MM.1S (cell line): ENCODE measurements at regions not wholly inside any gene's neighbourhood (a gene's known extent, or its start where the extent isn't known, plus 50 kb on each side); places are given as distances from the start of the nearest gene placed in this dataset.

Experiments used
- EZH2 ChIP-seq: fragments of 300-600 bp; sonication (generic); optimal IDR thresholded peaks from 2 replicates; pipeline ENCODE3; 2017; ENCODE audit warnings: low read depth, mild to moderate bottlenecking, antibody characterized with exemption, low read length, mixed read lengths
- EZH2phosphoT487 ChIP-seq: fragments of 300-600 bp; sonication (generic); IDR thresholded peaks from 2 replicates; pipeline ENCODE4 v1.6.1; 2018; ENCODE audit warnings: antibody characterized with exemption, low read length
- TF ChIP-seq, protein P1 (sequence below): fragments of 300-600 bp; sonication (generic); IDR thresholded peaks from 2 replicates; pipeline ENCODE4 v1.5.1; 2016; ENCODE audit warnings: antibody characterized with exemption, low read length, mixed read lengths

DNA sequence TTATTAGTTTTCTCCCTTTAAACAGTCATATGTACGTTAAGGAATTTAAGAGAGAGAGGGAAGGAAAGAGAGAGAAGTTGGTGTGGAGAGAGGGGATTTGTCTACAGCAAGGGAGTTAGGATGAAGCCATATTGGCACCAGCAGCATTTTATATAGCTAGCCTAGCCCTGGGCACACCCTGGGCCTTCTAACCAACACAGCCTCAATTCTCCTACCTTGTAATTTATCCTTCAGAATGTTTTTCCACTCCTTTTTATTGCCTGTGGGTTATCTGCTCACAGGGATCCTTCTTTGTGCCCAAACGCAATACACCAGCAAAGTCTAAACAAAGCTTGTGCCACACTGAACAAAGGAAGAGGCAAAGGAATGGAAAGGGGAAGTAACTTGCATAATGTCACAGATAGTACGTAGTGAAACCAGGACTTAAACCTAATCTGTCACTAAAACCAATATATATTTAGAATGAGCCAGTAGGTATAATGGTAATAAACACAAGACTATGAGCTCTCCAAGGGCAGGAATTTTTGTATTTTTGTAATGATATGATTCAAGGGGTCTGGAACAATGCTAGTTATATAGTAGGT, 613.8 kb upstream of the TENM4 start:
- TF ChIP-seq, protein P1, sequence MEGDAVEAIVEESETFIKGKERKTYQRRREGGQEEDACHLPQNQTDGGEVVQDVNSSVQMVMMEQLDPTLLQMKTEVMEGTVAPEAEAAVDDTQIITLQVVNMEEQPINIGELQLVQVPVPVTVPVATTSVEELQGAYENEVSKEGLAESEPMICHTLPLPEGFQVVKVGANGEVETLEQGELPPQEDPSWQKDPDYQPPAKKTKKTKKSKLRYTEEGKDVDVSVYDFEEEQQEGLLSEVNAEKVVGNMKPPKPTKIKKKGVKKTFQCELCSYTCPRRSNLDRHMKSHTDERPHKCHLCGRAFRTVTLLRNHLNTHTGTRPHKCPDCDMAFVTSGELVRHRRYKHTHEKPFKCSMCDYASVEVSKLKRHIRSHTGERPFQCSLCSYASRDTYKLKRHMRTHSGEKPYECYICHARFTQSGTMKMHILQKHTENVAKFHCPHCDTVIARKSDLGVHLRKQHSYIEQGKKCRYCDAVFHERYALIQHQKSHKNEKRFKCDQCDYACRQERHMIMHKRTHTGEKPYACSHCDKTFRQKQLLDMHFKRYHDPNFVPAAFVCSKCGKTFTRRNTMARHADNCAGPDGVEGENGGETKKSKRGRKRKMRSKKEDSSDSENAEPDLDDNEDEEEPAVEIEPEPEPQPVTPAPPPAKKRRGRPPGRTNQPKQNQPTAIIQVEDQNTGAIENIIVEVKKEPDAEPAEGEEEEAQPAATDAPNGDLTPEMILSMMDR: no peak
- TF ChIP-seq EZH2: no peak
- no peak for TF ChIP-seq EZH2phosphoT487
